Hypothalamus (tissue), 51 donors: ENCODE measurements at regions not wholly inside any gene's neighbourhood (a gene's known extent, or its start where the extent isn't known, plus 50 kb on each side); places are given as distances from the start of the nearest gene placed in this dataset.
A peak's percentile ranks its signal among the peaks of the same experiment; 100 is the strongest.

Experiments used
- DNase-seq, 51 donors: peaks; one replicate each; lab custom pipeline; 2025; lab: John Stamatoyannopoulos, UW

- peak in 1 of 51 donors; percentile 20 for DNase-seq
Measured at GRCh38 chr12:19850346-19851065, 411.2 kb downstream of the AEBP2 start.

GRCh38 chr12:19852100-19852855, 413.0 kb downstream of the AEBP2 start:
- no peak for DNase-seq

- no peak for DNase-seq
Measured at GRCh38 chr12:19855851-19856250, 416.6 kb downstream of the AEBP2 start.

- DNase-seq, result no peak
Measured at GRCh38 chr12:19856389-19856788, 417.1 kb downstream of the AEBP2 start.

GRCh38 chr12:19857204-19857603, 417.9 kb downstream of the AEBP2 start:
- no peak for DNase-seq

- peak in 1 of 51 donors; percentile 20 for DNase-seq
Measured at GRCh38 chr12:19867151-19867550, 427.9 kb downstream of the AEBP2 start.

GRCh38 chr12:19867970-19868369, 428.7 kb downstream of the AEBP2 start:
- no peak for DNase-seq

- DNase-seq, result no peak
Measured at GRCh38 chr12:19869413-19869812, 430.1 kb downstream of the AEBP2 start.

GRCh38 chr12:19872621-19873540, 433.6 kb downstream of the AEBP2 start:
- no peak for DNase-seq

- DNase-seq, result no peak
Measured at GRCh38 chr12:19880076-19880475, 440.8 kb downstream of the AEBP2 start.

GRCh38 chr12:19880721-19881120, 441.4 kb downstream of the AEBP2 start:
- DNase-seq, result no peak

GRCh38 chr12:19882346-19882745, 443.1 kb downstream of the AEBP2 start:
- no peak for DNase-seq

- no peak for DNase-seq
Measured at GRCh38 chr12:19884021-19884492, 444.8 kb downstream of the AEBP2 start.

GRCh38 chr12:19885093-19885812, 446.0 kb downstream of the AEBP2 start:
- no peak for DNase-seq

GRCh38 chr12:19886065-19886464, 446.8 kb downstream of the AEBP2 start:
- DNase-seq, result no peak

GRCh38 chr12:19886639-19887064, 447.4 kb downstream of the AEBP2 start:
- DNase-seq, result no peak

- no peak for DNase-seq
Measured at GRCh38 chr12:19890024-19890423, 450.7 kb downstream of the AEBP2 start.

GRCh38 chr12:19891936-19892591, 452.8 kb downstream of the AEBP2 start:
- no peak for DNase-seq

- no peak for DNase-seq
Measured at GRCh38 chr12:19893514-19893913, 454.2 kb downstream of the AEBP2 start.

- no peak for DNase-seq
Measured at GRCh38 chr12:19894050-19894449, 454.8 kb downstream of the AEBP2 start.
